Right renal pelvis (tissue), 4 donors: ENCODE measurements at regions not wholly inside any gene's neighbourhood (a gene's known extent, or its start where the extent isn't known, plus 50 kb on each side); places are given as distances from the start of the nearest gene placed in this dataset.
A peak's percentile ranks its signal among the peaks of the same experiment; 100 is the strongest.

Source experiments
- DNase-seq, 4 donors: peaks; one replicate each; pipeline ENCODE4 v3.0.0-alpha.2; 2013; ENCODE audit warnings: low read depth in 4 of 4, low spot score in 3 of 4, missing footprints in 1 of 4

DNA sequence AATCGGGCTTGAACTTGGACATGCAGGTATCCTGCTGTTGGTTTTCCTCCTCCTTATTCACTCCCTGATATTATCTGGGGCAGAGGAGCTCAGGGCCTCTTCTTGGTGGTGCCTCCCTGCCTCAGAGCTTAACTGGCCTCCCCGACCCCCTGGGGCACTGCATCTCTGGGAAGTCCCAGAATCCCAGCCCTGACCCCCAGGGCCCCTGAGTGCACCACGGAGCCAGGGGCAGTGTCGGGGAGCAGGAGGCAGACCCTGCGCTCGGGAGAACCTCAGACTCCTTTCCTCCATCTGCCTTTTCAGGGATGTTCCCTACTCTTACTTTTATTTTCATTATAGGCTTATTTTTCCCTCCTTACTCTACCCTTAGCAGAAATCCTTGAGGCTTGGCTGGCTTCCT, 537.0 kb downstream of the BRD1 start:
- no peak for DNase-seq

DNA sequence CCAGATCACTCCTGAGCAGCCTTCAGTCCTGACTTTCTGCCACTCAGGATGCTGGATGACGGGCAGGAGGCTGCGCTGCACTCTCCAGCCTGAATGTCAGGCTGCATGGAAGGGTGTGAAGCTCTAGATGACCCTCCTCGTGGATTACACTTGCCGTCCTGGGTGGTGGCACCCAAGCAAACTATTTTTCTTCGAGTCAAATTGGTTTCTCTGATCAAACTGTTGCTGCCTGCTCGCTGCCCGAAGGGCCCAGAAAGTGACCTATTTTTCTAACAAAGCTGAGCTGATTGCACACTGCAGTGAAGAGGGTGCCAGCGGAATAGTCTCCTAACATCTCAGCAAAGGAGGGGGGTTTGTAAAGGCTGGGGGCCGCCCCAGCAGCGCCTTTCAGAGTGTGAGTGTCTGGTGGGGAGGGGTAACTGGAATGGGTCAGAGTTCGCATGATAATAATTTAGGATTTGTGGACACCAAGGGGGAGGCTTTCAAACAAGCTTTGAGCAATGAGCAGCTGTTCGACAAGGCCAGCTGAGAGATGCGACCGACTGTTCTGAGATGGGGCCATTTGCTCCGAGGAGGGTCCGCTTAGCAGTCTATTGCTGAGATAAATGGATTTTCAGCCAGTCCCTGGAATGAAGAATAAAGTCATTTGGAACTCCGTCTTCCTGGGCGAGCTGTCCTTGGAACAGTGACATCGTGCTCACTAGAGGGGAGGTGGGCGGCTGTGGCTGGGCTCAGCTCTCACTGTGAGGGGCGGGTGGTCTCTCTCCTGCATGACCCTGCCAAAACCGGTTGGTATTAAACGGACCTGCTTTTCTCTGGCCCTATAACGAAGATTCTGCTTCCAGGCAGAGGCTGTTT, 537.6 kb downstream of the BRD1 start:
- DNase-seq = no peak

DNA sequence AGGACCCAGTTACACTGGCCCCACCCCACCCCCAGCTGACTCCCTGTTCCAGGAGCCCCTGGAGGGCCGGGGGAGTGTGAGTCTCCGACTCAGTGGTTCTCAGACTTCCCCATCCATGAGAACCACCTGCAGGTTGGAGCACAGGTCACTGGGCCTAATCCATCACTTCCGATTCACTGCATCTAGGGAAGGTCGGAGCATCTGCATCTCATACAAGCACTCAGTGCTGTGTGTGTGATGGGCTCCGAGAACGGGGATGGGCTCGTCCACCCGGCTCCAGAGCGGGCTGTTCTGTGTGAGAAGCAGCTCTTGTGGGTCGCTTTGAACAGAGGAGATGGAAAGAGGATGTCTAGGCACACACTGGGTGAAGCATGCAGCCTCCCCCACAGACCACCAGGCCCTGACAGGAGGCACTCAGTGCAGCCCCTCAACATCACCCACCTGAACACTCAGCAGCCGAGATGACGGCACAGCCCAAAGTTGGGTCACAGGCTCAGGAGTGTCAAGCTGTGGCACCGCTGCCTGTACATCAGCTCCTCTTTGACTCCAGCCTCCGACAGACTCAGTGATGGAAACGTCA, 541.4 kb downstream of the BRD1 start:
- DNase-seq = no peak

- no peak for DNase-seq
These were observed 542.7 kb downstream of the BRD1 start for GRCh38 chr22:49284931-49285330.

GRCh38 chr22:49284056-49284784, 543.5 kb downstream of the BRD1 start:
- no peak for DNase-seq

DNA sequence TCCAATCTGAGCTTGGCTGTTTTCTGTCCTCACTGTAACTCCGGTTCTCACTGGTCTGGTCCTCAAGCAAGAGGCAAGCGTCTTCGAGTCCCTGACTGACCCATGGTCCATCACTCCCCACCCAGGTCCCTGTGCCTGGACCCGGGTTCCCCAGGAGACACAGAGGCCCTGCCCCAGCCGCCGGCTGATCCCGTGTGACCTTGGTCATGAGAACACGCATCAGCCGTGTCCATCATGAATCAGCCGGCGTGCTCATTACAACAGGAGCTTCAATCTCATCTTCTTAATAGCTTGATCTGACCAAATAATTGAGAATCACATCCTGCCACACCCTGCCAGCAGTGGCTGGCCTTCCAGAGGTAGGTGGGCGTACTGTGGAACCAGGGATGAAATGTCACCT, 545.1 kb downstream of the BRD1 start:
- no peak for DNase-seq

DNA sequence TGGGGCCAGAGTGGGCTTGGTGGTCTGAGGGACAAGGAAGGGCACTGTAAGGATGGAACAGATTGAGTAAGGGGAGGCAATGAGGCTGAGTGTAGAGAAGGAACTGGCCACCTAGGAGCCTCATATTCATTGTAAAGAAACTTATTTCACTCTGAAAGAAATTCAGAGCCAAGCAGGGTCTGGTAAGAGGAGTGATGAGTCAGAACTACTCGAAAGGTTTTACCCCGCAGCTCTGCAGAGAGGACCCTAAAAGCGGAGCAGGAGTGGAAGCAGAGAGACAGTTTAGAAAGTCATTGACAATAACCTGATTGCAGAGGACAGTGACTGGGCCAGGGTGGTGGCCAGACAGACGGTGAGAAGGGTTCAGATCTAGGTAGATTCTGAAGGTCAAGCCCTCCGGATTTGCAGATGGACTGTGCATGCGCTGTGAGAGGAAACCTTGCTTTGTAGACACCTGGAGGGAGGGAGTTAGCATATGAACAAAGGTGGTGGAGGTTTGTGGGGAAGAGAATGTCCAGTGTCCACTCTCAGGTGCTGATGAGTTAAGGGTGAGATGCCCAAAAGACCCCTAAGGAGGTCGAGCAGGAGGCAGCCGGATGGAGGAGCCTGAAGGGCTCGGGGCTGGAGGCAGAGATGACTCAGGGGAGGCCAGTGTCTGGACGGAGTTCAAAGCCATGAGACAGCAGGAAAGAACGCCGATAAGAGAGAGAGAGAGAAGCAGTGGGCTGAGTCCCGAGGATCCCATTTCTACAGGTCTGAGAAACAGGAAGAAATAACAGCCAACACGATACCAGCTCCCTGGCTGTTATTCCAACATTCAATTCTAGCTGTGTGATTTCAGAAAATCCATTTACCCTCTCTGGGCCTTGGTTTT, 546.0 kb downstream of the BRD1 start:
- no peak for DNase-seq

DNA sequence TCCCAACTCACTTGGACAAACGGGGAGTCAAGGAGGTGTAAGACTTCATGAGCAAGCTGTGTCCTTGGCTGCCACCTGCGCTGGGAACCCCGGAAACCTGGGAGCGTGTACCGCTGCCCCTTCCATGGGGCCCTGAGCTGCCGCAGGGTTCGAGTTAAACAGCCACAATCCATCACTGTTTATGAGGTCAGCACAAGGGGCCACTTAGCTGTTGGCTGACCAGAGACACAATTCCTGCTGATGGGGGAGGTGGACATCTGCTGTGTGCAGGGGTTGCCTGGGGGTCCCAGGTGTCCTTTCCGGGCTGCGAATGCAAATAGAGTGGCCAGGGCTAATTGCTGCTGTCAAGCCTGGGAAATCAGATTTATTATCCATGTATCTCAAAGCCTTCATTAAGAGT, 549.3 kb downstream of the BRD1 start:
- peak in 1 of 4 donors; percentile 43 for DNase-seq

DNA sequence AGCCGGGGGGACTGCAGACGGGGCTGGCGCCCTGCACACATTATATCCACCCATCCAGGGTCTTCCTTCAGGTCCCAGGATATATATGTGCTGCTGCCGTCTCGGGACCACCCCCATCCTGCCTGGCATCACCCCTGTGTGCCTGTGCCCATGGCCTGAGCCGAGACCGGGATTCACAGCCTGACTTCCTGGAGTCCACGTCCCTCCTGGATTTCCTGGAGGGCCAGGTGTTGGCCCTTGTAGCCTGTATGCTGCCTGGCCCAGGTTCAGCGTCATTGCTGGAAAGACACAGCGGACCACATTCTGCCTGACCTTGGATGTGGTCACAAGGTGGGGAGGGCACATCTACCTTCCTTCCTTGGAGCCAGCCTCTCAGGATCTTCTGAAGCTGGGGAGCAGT, 551.1 kb downstream of the BRD1 start:
- no peak for DNase-seq

DNA sequence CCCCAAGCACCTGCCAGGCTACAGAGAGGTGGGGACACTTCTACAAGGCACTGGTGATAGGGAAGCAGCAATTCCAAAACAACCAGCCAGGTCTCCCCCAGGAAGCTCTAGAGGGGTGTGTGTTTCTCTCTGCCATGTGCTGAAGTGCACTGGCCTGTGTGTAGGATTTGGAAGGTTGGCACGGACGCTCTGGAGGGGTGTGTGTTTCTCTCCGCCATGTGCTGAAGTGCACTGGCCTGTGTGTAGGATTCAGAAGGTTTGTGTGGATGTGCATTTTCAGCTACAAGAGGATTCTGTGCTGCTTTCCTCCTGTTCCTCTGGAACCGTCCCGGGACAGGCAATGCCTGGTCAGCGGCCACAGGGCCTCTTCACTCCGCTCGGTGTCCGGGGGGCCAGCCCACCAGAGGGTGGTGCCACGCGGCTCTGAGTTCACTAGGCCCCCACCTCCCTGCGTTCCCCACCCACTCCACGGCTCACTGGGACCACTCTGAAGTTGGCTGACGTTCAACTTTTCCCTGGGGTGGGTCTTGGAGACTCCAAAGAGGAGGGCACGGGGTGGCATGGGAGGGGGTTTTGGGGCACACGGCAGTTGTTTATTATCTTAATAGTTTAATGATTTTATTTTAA, 552.8 kb downstream of the BRD1 start:
- DNase-seq = no peak

- DNase-seq = no peak
These were observed 555.0 kb downstream of the BRD1 start for GRCh38 chr22:49272546-49273125.

DNA sequence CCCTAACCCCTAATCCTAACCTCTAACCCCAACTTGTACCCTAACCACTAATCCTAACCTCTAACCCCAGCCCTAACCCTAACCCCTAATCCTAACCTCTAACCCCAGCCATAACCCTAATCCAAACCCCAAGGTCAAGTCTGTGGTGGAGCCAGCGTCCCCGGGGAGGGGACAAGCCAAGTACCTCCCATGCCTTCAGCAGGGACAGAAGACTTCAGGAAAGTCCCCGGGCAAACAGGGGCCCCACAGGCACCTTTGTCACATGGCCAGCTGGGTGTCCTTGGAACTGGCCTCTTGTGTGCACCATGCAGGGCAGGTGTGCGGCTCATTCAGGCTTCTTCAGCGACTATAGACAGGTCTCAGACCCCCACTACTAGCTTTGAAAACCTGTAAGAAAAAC, 555.8 kb downstream of the BRD1 start:
- no peak for DNase-seq

DNA sequence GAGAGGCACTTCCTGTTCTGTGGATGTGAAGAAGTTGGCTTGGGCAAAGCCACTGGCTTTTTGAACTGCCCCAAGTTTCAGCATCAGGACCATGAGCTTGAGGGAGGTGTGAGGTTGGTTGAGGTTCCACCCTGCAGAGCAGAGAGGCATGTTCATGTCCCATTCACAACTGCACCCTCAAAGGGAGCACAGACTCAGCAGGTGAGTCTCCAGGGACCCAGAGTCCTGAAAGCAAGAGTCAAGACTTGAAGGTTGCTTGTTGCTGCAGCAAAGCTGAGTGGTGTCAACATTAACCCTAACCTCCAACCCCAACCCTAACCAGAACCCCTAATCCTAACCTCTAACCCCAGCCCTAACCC, 556.3 kb downstream of the BRD1 start:
- DNase-seq = no peak

DNA sequence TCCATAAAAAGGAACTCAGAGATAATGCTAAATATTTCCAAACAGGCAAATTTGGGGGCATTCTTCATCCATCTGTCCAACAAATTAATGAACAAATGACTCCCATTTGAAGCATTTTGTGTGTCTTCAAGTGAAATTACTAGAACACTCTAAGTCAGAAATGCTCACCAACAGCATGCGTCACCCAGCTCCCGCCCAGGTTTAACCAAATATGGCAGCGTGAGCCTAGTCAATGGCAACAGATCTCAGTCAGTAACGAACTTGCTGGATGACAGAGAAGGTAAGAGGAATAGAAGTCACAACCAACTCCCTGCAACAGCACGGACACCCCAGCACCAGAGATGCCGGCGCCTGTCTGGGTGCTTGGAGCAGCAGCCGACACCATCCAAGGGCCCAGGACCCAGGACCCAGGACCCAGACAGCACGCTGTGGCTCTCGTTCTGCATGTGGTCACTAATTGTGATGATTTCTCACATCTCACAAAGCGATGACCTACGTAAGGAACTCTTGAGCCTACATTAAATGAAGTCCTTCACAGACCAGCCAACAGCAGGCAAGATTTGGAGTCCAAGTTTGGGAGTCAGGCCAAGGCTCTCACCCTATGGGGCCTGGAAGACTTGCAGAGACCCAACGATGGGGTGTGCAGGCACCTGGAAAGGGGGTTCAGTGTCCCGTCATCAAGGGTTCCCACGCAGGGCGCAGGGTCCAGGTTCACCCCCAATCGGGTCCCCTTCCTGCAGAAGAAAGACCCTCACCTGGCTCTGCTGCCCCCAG, 556.9 kb downstream of the BRD1 start:
- DNase-seq = no peak

DNA sequence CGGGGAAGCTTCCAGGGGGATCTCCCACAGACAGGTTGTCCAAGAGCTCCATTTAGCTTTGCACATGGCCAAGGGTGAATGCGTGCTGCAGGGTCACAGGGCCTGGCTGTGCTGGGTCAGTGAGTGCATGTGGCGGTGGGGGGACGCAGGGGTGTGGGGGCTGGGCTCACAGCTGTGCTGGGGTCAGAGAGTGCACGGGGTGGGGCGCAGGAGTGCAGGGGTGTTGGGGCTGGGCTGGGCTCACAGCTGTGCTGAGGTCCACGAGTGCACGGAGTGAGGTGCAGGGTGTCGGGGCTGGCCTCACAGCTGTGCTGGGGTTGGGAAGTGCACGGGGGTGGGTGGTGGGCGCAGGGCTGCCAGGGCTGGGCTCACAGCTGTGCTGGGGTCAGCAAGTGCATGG, 557.7 kb downstream of the BRD1 start:
- DNase-seq = no peak

GRCh38 chr22:49269371-49269770, 558.3 kb downstream of the BRD1 start:
- no peak for DNase-seq

DNA sequence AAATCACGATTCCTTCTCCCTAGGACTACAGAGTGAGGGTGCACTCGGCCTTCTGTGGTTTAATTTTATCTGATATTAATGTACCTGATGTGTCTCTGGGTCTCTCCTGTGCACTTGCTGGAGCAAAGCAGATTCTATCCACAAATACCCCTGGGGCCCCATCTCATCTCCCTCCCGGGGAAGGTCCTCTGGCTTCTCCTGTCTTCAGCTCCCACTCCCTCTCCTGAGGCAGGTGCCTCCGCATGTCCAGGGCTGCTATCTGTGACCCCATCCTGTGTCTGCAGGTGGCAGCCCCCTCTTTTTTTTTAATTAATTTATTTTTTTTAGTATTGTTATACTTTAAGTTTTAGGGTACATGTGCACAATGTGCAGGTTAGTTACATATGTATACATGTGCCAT, 558.7 kb downstream of the BRD1 start:
- no peak for DNase-seq

GRCh38 chr22:49267996-49268395, 559.7 kb downstream of the BRD1 start:
- no peak for DNase-seq
